NCI-H460 (cell line): ENCODE measurements at regions not wholly inside any gene's neighbourhood (a gene's known extent, or its start where the extent isn't known, plus 50 kb on each side); places are given as distances from the start of the nearest gene placed in this dataset.
A peak's percentile ranks its signal among the peaks of the same experiment; 100 is the strongest.

ENCODE experiments used
- DNase-seq: peaks from one replicate; pipeline ENCODE4 v3.0.0-alpha.2; 2016; ENCODE audit warnings: low read depth; ENCODE audit errors: extremely low read depth

- DNase-seq: no peak
These were observed 783.2 kb downstream of the RPA4 start for GRCh38 chrX:97666890-97667289.

DNA sequence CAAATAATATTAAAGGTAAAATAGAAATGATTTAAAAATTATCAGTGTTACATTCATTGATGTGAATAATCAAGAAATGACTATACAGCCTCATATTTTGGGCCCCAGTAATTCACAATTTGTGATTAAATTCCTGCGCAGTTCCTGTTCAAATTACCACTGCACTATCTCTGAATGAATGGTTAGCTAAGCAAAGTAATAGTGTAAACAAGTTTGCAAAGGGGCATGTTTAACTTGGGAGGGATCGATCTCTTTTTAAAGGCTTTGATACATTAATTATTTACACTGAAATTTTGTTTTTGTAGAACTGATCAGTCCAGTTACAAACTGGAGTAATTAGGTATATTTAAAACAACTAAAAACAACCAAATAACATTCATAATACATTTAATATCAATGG is 784.4 kb downstream of the RPA4 start:
- no peak for DNase-seq

- DNase-seq: no peak
These were observed 788.4 kb downstream of the RPA4 start for GRCh38 chrX:97672138-97672537.

GRCh38 chrX:97672608-97673007 is 788.9 kb downstream of the RPA4 start:
- DNase-seq: no peak

GRCh38 chrX:97673135-97673534 is 789.4 kb downstream of the RPA4 start:
- no peak for DNase-seq

DNA sequence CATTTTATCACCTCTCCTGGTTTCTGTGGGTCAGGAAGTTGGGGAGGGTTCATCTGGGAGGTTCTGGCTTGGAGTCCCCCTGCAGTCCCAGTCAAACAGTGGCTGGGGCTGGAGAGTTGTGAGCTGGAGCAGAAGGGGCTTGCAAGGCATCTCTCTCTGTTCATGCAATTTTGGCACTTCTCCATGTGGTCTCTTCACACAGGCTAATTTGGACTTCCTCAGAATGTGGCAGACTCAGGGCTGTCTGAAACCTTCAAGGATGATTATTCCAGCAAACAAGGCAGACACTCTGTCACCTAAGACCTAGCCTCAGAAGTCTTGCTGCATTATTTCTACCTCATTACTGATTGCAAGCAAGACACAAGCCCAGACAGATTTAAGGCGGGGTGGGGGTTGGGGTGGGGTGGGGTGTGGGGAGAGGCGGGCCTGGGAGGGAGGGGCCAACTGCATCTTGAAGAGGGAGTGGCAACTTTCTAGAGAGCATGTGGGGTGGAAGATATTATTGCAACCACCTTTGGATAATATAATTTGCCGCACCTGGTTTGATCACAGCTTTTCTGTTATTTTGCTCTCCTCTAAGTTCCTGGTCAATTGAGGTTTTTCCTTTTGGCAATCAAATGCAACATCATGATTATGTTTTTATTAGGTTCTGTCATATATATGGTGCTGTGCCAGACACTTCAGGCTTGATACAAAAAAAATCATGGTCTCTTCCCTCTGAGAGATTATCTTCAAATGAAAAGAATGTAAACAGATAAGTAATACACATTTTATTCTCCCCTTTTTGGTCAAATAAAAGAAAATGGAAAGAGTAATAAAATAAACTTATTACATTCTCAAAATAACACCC is 799.5 kb downstream of the RPA4 start:
- DNase-seq: no peak

- peak; percentile 31 for DNase-seq
These were observed 802.0 kb downstream of the RPA4 start for GRCh38 chrX:97685753-97686152.

- no peak for DNase-seq
These were observed 808.3 kb downstream of the RPA4 start for GRCh38 chrX:97691901-97692455.

- no peak for DNase-seq
These were observed 808.9 kb downstream of the RPA4 start for GRCh38 chrX:97692575-97692974.

GRCh38 chrX:97700547-97700946 is 816.8 kb downstream of the RPA4 start:
- DNase-seq: no peak

DNA sequence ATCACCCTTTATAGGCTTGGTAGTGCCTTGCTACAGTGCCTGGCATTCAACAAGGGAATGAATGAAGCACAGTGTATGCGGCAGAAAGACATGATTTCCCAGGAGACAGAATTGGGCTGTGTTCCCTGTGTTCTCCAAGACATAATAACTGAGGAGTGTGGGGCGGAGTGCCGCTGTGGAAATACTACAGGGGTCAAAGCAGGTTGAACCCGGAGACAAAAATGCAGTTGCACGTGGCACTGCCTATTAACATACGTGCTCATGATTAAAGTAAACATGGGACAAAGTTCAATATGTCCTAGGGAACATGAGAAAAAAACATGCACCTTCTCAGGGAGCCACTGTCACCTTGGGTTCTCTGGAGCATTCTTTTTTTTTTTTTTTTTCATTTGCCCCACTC is 820.8 kb downstream of the RPA4 start:
- DNase-seq: no peak

GRCh38 chrX:97704881-97705280 is 821.2 kb downstream of the RPA4 start:
- no peak for DNase-seq

DNA sequence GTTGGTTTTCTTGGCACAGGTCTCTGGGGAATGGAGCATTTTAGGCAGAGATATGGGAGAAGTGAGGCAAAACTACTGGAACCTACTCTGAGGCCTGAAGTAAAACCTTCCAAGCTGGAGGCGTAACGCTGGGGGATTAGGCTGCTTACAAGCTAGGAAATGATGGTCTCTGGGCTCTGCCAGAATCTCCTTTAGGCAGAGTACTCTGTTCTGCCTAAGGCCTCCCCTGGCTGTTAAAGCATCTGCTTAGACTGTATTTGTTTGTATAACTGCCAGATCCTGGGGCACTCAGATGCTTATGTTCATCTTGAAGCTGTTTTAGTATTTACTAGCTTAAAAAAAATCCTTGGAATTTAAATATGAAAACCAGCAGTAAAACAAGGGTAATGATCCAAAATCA is 822.2 kb downstream of the RPA4 start:
- no peak for DNase-seq

DNA sequence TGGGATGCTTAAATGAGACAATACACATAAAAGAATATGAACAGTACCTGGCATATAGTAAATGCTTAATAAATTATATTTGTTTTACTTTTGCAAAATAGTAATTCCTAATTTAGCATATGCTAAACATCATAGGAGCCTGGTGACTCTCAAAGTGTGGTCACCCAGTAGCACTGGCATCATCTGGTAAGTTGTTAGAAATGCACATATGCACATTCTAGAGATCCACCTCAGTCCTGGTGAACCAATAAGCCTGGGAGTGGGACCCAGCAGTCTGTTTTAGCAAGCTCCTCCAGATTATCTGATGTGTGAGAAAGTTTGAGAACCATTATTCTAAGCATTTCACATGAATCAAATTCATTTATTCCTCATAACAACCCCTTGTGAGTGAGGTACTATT is 830.4 kb downstream of the RPA4 start:
- no peak for DNase-seq

DNA sequence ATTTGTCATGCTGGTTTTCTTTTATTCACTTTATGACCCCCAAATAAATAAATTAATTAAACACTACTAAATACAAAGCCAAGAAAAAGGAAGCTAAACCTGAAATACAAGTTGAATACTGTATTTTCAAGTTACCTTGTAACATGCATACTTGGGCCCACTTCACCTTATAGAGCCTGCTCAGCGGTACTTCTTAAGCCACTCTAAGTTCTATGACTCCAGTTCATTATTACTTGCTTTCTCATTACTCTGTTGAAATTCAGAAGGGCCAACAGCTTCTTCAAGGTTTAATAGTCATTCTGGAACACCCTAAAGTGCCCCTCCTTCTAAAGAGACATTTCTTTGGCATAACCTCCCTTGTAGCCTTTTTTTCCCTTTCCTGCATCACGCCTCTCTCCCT is 844.5 kb downstream of the RPA4 start:
- no peak for DNase-seq

DNA sequence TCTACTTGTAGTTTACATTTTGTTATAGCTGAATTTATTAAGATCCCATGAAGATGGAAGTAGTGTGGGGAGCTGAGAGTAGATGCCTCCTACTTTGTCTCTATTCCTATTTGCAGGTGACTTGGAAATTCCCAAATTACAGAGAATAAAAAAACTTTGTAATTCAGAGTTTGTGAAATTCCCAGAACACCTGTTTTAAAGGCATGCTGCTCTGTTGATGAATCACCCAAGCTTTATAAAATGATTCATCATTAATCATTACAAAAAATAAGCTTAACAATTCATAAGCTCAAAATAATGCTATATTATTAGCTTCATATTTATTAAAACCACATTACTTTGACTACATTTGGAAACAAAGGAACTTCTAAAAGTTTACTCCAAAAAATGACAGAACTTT is 856.3 kb downstream of the RPA4 start:
- no peak for DNase-seq

GRCh38 chrX:97740886-97741285 is 857.2 kb downstream of the RPA4 start:
- no peak for DNase-seq

- no peak for DNase-seq
These were observed 859.3 kb downstream of the RPA4 start for GRCh38 chrX:97743014-97743413.

GRCh38 chrX:97747346-97747745 is 863.6 kb downstream of the RPA4 start:
- no peak for DNase-seq

- no peak for DNase-seq
These were observed 867.3 kb downstream of the RPA4 start for GRCh38 chrX:97751016-97751415.

GRCh38 chrX:97751735-97752134 is 868.0 kb downstream of the RPA4 start:
- DNase-seq: no peak

- no peak for DNase-seq
These were observed 873.2 kb downstream of the RPA4 start for GRCh38 chrX:97756879-97757278.

- no peak for DNase-seq
These were observed 879.7 kb downstream of the RPA4 start for GRCh38 chrX:97763391-97763790.
